Endothelial cell of umbilical vein (primary cell): ENCODE measurements at regions not wholly inside any gene's neighbourhood (a gene's known extent, or its start where the extent isn't known, plus 50 kb on each side); places are given as distances from the start of the nearest gene placed in this dataset.

Experiments
- CTCF ChIP-seq, 2 donors: IDR thresholded peaks; 1 replicate in 1 of 2; 2 replicates in 1 of 2; pipeline ENCODE4 v1.5.1; 2011; ENCODE audit warnings: low read length in 2 of 2, mild to moderate bottlenecking in 2 of 2, moderate library complexity in 2 of 2, control low read depth in 1 of 2, inconsistent platforms in 1 of 2, low read depth in 1 of 2; ENCODE audit not compliant: insufficient read depth in 1 of 2; ENCODE audit errors: extremely low read depth in 1 of 2
- EZH2 ChIP-seq: IDR thresholded peaks from 2 replicates; pipeline ENCODE4 v1.6.1; 2012; ENCODE audit warnings: borderline replicate concordance, low read depth, mild to moderate bottlenecking, moderate library complexity, low read length, inconsistent platforms; ENCODE audit not compliant: severe bottlenecking
- POLR2A ChIP-seq: IDR thresholded peaks from 2 replicates; pipeline ENCODE4 v1.6.1; 2012; ENCODE audit warnings: low read depth, mild to moderate bottlenecking, control low read depth, low read length

GRCh38 chr18:5606951-5607350 lies 63.2 kb upstream of the EPB41L3 start:
- no peak for TF ChIP-seq CTCF (IDR thresholded peaks at IDR 0.05; ENCODE audit: extremely low read depth in 1 of 2, insufficient read depth in 1 of 2, low read depth in 1 of 2, low read length in 2 of 2)
- TF ChIP-seq EZH2: no peak
- no peak for TF ChIP-seq POLR2A
